Calu3 (cell line): ENCODE measurements at regions not wholly inside any gene's neighbourhood (a gene's known extent, or its start where the extent isn't known, plus 50 kb on each side); places are given as distances from the start of the nearest gene placed in this dataset.

Experiments used
- BruUV-seq: library from RNA; stranded (reverse); fragments of 400-500 nt; replicated peaks from 2 replicates; lab custom pipeline; 2021; lab: Mats Ljungman, UMichigan
- CTCF ChIA-PET: fragments of 300-600 bp; sonication (Branson Sonifier 250); formaldehyde crosslinking; loops from one replicate; lab custom pipeline; 2022; ENCODE audit warnings: antibody characterized with exemption; lab: Charles Lee
- DNase-seq: peaks from one replicate; pipeline ENCODE4 v3.0.0; 2022
- H3K27ac Mint-ChIP-seq: one replicate; pipeline ENCODE4 v1.8.0; 2022; ENCODE audit warnings: mixed read lengths; ENCODE audit not compliant: unreplicated experiment
- H3K27me3 Mint-ChIP-seq: one replicate; pipeline ENCODE4 v1.8.0; 2022; ENCODE audit warnings: mixed read lengths; ENCODE audit not compliant: unreplicated experiment
- H3K36me3 Mint-ChIP-seq: one replicate; pipeline ENCODE4 v1.8.0; 2022; ENCODE audit warnings: mild to moderate bottlenecking, moderate library complexity, mixed read lengths; ENCODE audit not compliant: insufficient read depth, unreplicated experiment
- H3K4me1 Mint-ChIP-seq: one replicate; pipeline ENCODE4 v1.8.0; 2022; ENCODE audit warnings: mild to moderate bottlenecking, low read depth, mixed read lengths; ENCODE audit not compliant: unreplicated experiment
- H3K4me3 Mint-ChIP-seq: one replicate; pipeline ENCODE4 v1.8.0; 2022; ENCODE audit warnings: mild to moderate bottlenecking, low read depth, moderate library complexity, mixed read lengths; ENCODE audit not compliant: unreplicated experiment
- H3K9me3 Mint-ChIP-seq: one replicate; pipeline ENCODE4 v1.8.0; 2022; ENCODE audit warnings: low read depth, mixed read lengths; ENCODE audit not compliant: unreplicated experiment
- CTCF ChIP-seq: fragments of 200-600 bp; IDR thresholded peaks from one replicate; pipeline ENCODE4 v1.8.0; 2022; ENCODE audit warnings: antibody characterized with exemption; ENCODE audit not compliant: unreplicated experiment
- intact Hi-C: fragments of 100-400 bp; cut with micrococcal nuclease; formaldehyde crosslinking; loops from one replicate; pipeline ENCODE4 v1.10.0; 2022; ENCODE audit not compliant: unreplicated experiment

- H3K4me3 Mint-ChIP-seq = no peak overlapping the region
- no peaks in the 10 kb centered on the region for H3K4me1 Mint-ChIP-seq
- DNase-seq = no peak
- H3K27me3 Mint-ChIP-seq = no peaks in the 10 kb centered on the region
- BruUV-seq = no TSS peak
- H3K36me3 Mint-ChIP-seq = no peaks in the 10 kb centered on the region
- CTCF ChIA-PET = no interaction called here
- no peaks in the 10 kb centered on the region for H3K9me3 Mint-ChIP-seq
- no peak overlapping the region for H3K27ac Mint-ChIP-seq
- intact Hi-C loops = no loop called here
- TF ChIP-seq CTCF = no peak
These were observed 475.1 kb downstream of the ZPLD1 start for GRCh38 chr3:102909904-102910303.

- BruUV-seq = no TSS peak
- DNase-seq = no peak
- intact Hi-C loops = no loop called here
- Mint-ChIP-seq H3K36me3 (no peaks in the 10 kb centered on the region), H3K9me3 (peaks cover 2% of the 10 kb centered on the region), H3K4me1 (no peaks in the 10 kb centered on the region), H3K4me3 (no peak overlapping the region), H3K27ac (no peak overlapping the region), H3K27me3 (no peaks in the 10 kb centered on the region)
- CTCF ChIA-PET = no interaction called here
- no peak for TF ChIP-seq CTCF
These were observed 481.7 kb downstream of the ZPLD1 start for GRCh38 chr3:102916532-102916931.

GRCh38 chr3:102926618-102927017, 491.8 kb downstream of the ZPLD1 start:
- no TSS peak for BruUV-seq
- CTCF ChIA-PET = no interaction called here
- TF ChIP-seq CTCF = no peak
- Mint-ChIP-seq H3K36me3 (no peaks in the 10 kb centered on the region), H3K27ac (no peak overlapping the region), H3K4me3 (no peak overlapping the region), H3K9me3 (peaks cover 15% of the 10 kb centered on the region), H3K4me1 (no peaks in the 10 kb centered on the region), H3K27me3 (no peaks in the 10 kb centered on the region)
- intact Hi-C loops = no loop called here
- DNase-seq = no peak

GRCh38 chr3:102933377-102933776, 498.6 kb downstream of the ZPLD1 start:
- no peaks in the 10 kb centered on the region for H3K36me3 Mint-ChIP-seq
- H3K27ac Mint-ChIP-seq = no peak overlapping the region
- H3K27me3 Mint-ChIP-seq = no peaks in the 10 kb centered on the region
- H3K9me3 Mint-ChIP-seq = no peaks in the 10 kb centered on the region
- BruUV-seq = no TSS peak
- DNase-seq = no peak
- intact Hi-C loops = no loop called here
- CTCF ChIA-PET = no interaction called here
- no peak overlapping the region for H3K4me3 Mint-ChIP-seq
- TF ChIP-seq CTCF = no peak
- no peaks in the 10 kb centered on the region for H3K4me1 Mint-ChIP-seq
